GM12878 (cell line): ENCODE measurements at regions not wholly inside any gene's neighbourhood (a gene's known extent, or its start where the extent isn't known, plus 50 kb on each side); places are given as distances from the start of the nearest gene placed in this dataset.
"Not testable (repeated sequence)": the region's sequence is repeated elsewhere in the genome, so short reads cannot be mapped to it uniquely, and the experiment has no call there.

Experiments used
- ATAC-seq: fragments of 200-7000 bp; cut with Tn5 transposase; 3 replicates; pipeline ENCODE4 v1.9.1; 2020; ENCODE audit warnings: mild to moderate bottlenecking, moderate library complexity
- BruUV-seq: library from RNA; stranded (reverse); fragments of 400-500 nt; replicated peaks from 2 replicates; lab custom pipeline; 2021; lab: Mats Ljungman, UMichigan
- CTCF ChIA-PET: fragments of 300-600 bp; sonication (Branson Sonifier 250); formaldehyde crosslinking; extraction: SDS; loops from one replicate; lab custom pipeline; 2021; ENCODE audit warnings: inconsistent platforms; lab: Yijun Ruan, JAX
- POLR2A ChIA-PET: fragments of 350-600 bp; formaldehyde crosslinking; extraction: SDS; loops from one replicate; lab custom pipeline; 2021; ENCODE audit warnings: inconsistent platforms; lab: Charles Lee
- RAD21 ChIA-PET: fragments of 300-600 bp; sonication (Branson Sonifier 250); formaldehyde crosslinking; loops from one replicate; lab custom pipeline; 2023; ENCODE audit warnings: antibody characterized with exemption; ENCODE audit not compliant: unreplicated experiment; lab: Charles Lee
- SMC1A ChIA-PET: fragments of 300-600 bp; sonication (Branson Sonifier 250); formaldehyde crosslinking; loops from one replicate; lab custom pipeline; 2023; ENCODE audit not compliant: unreplicated experiment, uncharacterized antibody; lab: Charles Lee
- DNase-seq: peaks from one replicate; pipeline ENCODE4 v3.0.0-alpha.2; 2011; ENCODE audit warnings: low read depth, low spot score
- FAIRE-seq: peaks from 3 replicates; lab custom pipeline; 2011; peaks lifted over from hg19 to GRCh38; lab: Jason Lieb, UNC
- H2AFZ ChIP-seq: 2 replicates; pipeline ENCODE4 v1.6.0; 2011; ENCODE audit warnings: low read depth, low read length, control low read depth; ENCODE audit not compliant: control insufficient read depth
- H3K27ac ChIP-seq: 2 replicates; pipeline ENCODE4 v1.5.1; 2011; ENCODE audit warnings: control low read depth; ENCODE audit not compliant: control insufficient read depth, insufficient read depth
- H3K27me3 ChIP-seq, 2 experiments: replicated peaks in 1 of 2; 2 replicates each; pipeline versions ENCODE4 v1.6.0 to v1.6.1; 2011; ENCODE audit warnings: low read length in 1 of 2; ENCODE audit not compliant: control insufficient read depth in 2 of 2, insufficient read depth in 2 of 2
- H3K36me3 ChIP-seq, 2 experiments: 2 replicates each; pipeline ENCODE4 v1.5.1; 2011; ENCODE audit warnings: low read length in 1 of 2; ENCODE audit not compliant: control insufficient read depth in 2 of 2, insufficient read depth in 2 of 2
- H3K4me1 ChIP-seq: 2 replicates; pipeline ENCODE4 v1.6.1; 2011; ENCODE audit warnings: mild to moderate bottlenecking, low read length, moderate library complexity, mixed read lengths; ENCODE audit not compliant: control insufficient read depth, insufficient read depth
- H3K4me2 ChIP-seq: 2 replicates; pipeline ENCODE4 v1.6.0; 2011; ENCODE audit warnings: control low read depth; ENCODE audit not compliant: control insufficient read depth, insufficient read depth
- H3K4me3 ChIP-seq: fragments of 200-600 bp; sonication (generic); 2 replicates; pipeline ENCODE4 v1.5.1; 2016
- H3K79me2 ChIP-seq: 2 replicates; pipeline ENCODE4 v1.6.0; 2011; ENCODE audit warnings: low read length; ENCODE audit not compliant: control insufficient read depth, insufficient read depth
- H3K9ac ChIP-seq: 2 replicates; pipeline ENCODE4 v1.8.0; 2011; ENCODE audit warnings: low read length, control low read depth, mixed read lengths; ENCODE audit not compliant: control insufficient read depth, insufficient read depth
- H3K9me3 ChIP-seq: replicated peaks from 3 replicates; pipeline ENCODE4 v1.5.1; 2011; ENCODE audit warnings: mild to moderate bottlenecking, low read length; ENCODE audit not compliant: control insufficient read depth, insufficient read depth
- H4K20me1 ChIP-seq: 2 replicates; pipeline ENCODE4 v1.6.0; 2011; ENCODE audit not compliant: control insufficient read depth, insufficient read depth
- BACH1 ChIP-seq: fragments of 450-650 bp; IDR thresholded peaks from 2 replicates; pipeline ENCODE4 v1.6.1; 2017; ENCODE audit warnings: mild to moderate bottlenecking, borderline replicate concordance
- MEF2A ChIP-seq: IDR thresholded peaks from 2 replicates; pipeline ENCODE4 v1.6.1; 2011; ENCODE audit warnings: low read depth, mild to moderate bottlenecking, low read length, moderate library complexity; ENCODE audit not compliant: insufficient read depth
- MXI1 ChIP-seq: fragments of 150-350 bp; IDR thresholded peaks from 2 replicates; pipeline ENCODE4 v1.6.1; 2011; ENCODE audit warnings: low read depth, mild to moderate bottlenecking, inconsistent platforms, low read length, improper control_type of control experiment
- NFIC ChIP-seq: IDR thresholded peaks from 2 replicates; pipeline ENCODE4 v1.6.1; 2012; ENCODE audit warnings: low read depth, mild to moderate bottlenecking, inconsistent platforms, low read length, moderate library complexity
- ZBED1 ChIP-seq: IDR thresholded peaks from 2 replicates; pipeline ENCODE4 v1.6.1; 2016; ENCODE audit warnings: borderline replicate concordance
- WGBS: methylation state at CpG from one replicate; pipeline ENCODE4 v1.1.6; 2016; ENCODE audit warnings: low lambda C conversion rate; ENCODE audit not compliant: insufficient replicate concordance, insufficient coverage; ENCODE audit errors: missing lambda C conversion rate; 5-methylcytosine and 5-hydroxymethylcytosine counted together
- in situ Hi-C: fragments of 300-500 bp; cut with MboI; formaldehyde crosslinking; loops from 9 replicates; pipeline ENCODE4 v1.14.3; 2018; ENCODE audit warnings: mixed read lengths
- intact Hi-C: fragments of 100-400 bp; cut with micrococcal nuclease; formaldehyde crosslinking; loops from one replicate; pipeline ENCODE4 v1.14.2; 2022; ENCODE audit not compliant: unreplicated experiment
- TF ChIP-seq, protein P1 (sequence below): fragments of 450-650 bp; formaldehyde crosslinking; IDR thresholded peaks from 2 replicates; pipeline ENCODE4 v1.4.0; 2022; ENCODE audit warnings: mild to moderate bottlenecking, moderate library complexity

DNA sequence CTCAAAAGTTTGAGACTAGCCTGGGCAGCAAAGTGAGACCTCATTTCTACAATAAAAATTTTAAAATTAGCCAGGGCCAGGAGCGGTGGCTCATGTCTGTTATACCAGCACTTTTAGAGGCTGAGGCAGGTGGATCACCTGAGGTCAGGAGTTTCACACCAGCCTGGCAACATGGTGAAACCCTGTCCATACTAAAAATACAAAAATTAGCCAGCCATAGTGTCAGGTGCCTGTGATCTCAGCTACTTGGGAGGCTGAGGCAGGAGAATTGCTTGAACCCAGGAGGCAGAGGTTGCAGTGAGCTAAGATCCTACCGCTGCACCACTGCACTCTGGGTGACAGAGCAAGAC, 85.1 kb upstream of the MAP4 start:
- DNase-seq, H2AFZ ChIP-seq, H3K27ac ChIP-seq, intact Hi-C loops, ATAC-seq, H3K4me3 ChIP-seq, H3K4me1 ChIP-seq, H4K20me1 ChIP-seq, H3K36me3 ChIP-seq, H3K9me3 ChIP-seq, H3K79me2 ChIP-seq, FAIRE-seq, H3K4me2 ChIP-seq, BruUV-seq, H3K27me3 ChIP-seq, in situ Hi-C loops, H3K9ac ChIP-seq: not testable (repeated sequence)
- CTCF ChIA-PET: interaction anchor here (0.8 kb wide), 1 partner anchor 22 kb away, joined by 3 read pairs; no protein-coding TSS in a partner anchor
- POLR2A ChIA-PET: interaction anchor here (0.6 to 4.0 kb wide), 3 partner anchors 12 to 239 kb away, joined by 3 to 17 read pairs (median 5); no protein-coding TSS in a partner anchor
- RAD21 ChIA-PET: interaction anchor here (1.4 kb wide), 1 partner anchor 50 kb away, joined by 3 read pairs; no protein-coding TSS in a partner anchor
- SMC1A ChIA-PET: interaction anchor here (1.2 to 3.3 kb wide), 3 partner anchors 11 to 112 kb away, joined by 3 to 9 read pairs (median 4); no protein-coding TSS in a partner anchor
- WGBS: 57% methylated on average over 2 of the region's 2 CpGs

DNA sequence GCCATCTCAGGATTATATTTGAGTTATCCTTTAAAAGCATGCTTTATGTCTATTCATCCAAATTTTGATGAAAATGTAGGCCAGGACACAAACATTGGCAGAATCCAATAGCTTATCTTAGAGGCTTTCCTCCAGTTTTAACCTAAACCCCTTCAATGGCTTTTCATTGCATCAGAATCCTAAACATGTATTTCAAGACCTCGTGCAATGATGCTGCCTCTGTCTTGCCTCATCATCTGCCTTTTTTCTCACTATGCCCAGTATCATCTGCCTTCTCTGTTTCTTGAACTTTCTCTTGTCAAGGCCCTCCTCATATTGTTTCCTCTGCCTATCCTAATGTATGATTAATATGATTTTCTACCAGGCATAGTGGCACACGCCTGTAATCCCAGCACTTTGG, 76.1 kb upstream of the MAP4 start:
- no peak overlapping the region for H3K4me3 ChIP-seq
- no peak overlapping the region for H3K27ac ChIP-seq
- H3K27me3 ChIP-seq: no peaks in the 10 kb centered on the region
- no peak for FAIRE-seq
- TF ChIP-seq BACH1 (no peak), ZBED1 (no peak), NFIC (no peak), MEF2A (no peak), MXI1 (no peak)
- TF ChIP-seq, protein P1, sequence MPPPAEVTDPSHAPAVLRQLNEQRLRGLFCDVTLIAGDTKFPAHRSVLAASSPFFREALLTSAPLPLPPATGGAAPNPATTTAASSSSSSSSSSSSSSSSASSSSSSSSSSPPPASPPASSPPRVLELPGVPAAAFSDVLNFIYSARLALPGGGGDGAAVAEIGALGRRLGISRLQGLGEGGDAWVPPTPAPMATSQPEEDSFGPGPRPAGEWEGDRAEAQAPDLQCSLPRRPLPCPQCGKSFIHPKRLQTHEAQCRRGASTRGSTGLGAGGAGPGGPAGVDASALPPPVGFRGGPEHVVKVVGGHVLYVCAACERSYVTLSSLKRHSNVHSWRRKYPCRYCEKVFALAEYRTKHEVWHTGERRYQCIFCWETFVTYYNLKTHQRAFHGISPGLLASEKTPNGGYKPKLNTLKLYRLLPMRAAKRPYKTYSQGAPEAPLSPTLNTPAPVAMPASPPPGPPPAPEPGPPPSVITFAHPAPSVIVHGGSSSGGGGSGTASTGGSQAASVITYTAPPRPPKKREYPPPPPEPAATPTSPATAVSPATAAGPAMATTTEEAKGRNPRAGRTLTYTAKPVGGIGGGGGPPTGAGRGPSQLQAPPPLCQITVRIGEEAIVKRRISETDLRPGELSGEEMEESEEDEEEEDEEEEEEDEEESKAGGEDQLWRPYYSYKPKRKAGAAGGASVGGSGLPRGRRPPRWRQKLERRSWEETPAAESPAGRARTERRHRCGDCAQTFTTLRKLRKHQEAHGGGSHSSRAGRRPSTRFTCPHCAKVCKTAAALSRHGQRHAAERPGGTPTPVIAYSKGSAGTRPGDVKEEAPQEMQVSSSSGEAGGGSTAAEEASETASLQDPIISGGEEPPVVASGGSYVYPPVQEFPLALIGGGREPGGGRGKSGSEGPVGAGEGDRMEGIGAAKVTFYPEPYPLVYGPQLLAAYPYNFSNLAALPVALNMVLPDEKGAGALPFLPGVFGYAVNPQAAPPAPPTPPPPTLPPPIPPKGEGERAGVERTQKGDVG: no peak
- ATAC-seq: no peak
- H3K4me2 ChIP-seq: no peak overlapping the region
- BruUV-seq: no TSS peak
- H3K36me3 ChIP-seq: no peaks in the 10 kb centered on the region
- WGBS: 28% methylated on average over 2 of the region's 2 CpGs
- RAD21 ChIA-PET: no interaction called here
- CTCF ChIA-PET: no interaction called here
- DNase-seq: no peak
- SMC1A ChIA-PET: no interaction called here
- peaks cover 14% of the 10 kb centered on the region for H3K79me2 ChIP-seq
- H4K20me1 ChIP-seq: no peaks in the 10 kb centered on the region
- H3K9me3 ChIP-seq: no peaks in the 10 kb centered on the region
- intact Hi-C loops: no loop called here
- H3K9ac ChIP-seq: no peak overlapping the region
- in situ Hi-C loops: no loop called here
- POLR2A ChIA-PET: no interaction called here
- H3K4me1 ChIP-seq: no peaks in the 10 kb centered on the region
- no peak overlapping the region for H2AFZ ChIP-seq
